IMR-90 (cell line): ENCODE measurements at regions not wholly inside any gene's neighbourhood (a gene's known extent, or its start where the extent isn't known, plus 50 kb on each side); places are given as distances from the start of the nearest gene placed in this dataset.

Experiments
- ATAC-seq: fragments of 200-7000 bp; cut with Tn5 transposase; 2 replicates; pipeline ENCODE4 v1.9.1; 2020; ENCODE audit warnings: low read depth, mild to moderate bottlenecking, moderate library complexity
- BruUV-seq: library from RNA; stranded (reverse); fragments of 400-500 nt; replicated peaks from 2 replicates; lab custom pipeline; 2021; lab: Mats Ljungman, UMichigan
- CTCF ChIA-PET: fragments of 300-600 bp; formaldehyde crosslinking; extraction: SDS; loops from one replicate; lab custom pipeline; 2021; ENCODE audit warnings: antibody characterized with exemption; lab: Yijun Ruan, JAX
- POLR2A ChIA-PET: fragments of 300-600 bp; sonication (Branson Sonifier 250); formaldehyde crosslinking; loops from one replicate; lab custom pipeline; 2022; ENCODE audit warnings: antibody characterized with exemption; ENCODE audit not compliant: unreplicated experiment; lab: Charles Lee
- DNase-seq: peaks from one replicate; pipeline ENCODE4 v3.0.0; 2013
- H2AFZ ChIP-seq: replicated peaks from 2 replicates; pipeline ENCODE3; 2013; ENCODE audit warnings: low read length, mild to moderate bottlenecking; ENCODE audit not compliant: poor library complexity
- H2AK5ac ChIP-seq: 2 replicates; pipeline ENCODE4 v1.6.1; 2013; ENCODE audit warnings: low read depth, low read length, inconsistent platforms
- H2AK9ac ChIP-seq: replicated peaks from 2 replicates; pipeline ENCODE3; 2013; ENCODE audit warnings: mild to moderate bottlenecking, low read depth, low read length, moderate library complexity; ENCODE audit not compliant: poor library complexity
- H2BK120ac ChIP-seq: 2 replicates; pipeline ENCODE4 v1.6.1; 2013; ENCODE audit warnings: low read depth, low read length, inconsistent platforms
- H2BK15ac ChIP-seq: 3 replicates; pipeline ENCODE4 v1.6.1; 2013; ENCODE audit warnings: low read depth, low read length, inconsistent platforms
- H2BK20ac ChIP-seq: 2 replicates; pipeline ENCODE4 v1.6.1; 2013; ENCODE audit warnings: low read depth, mild to moderate bottlenecking, inconsistent platforms, low read length, moderate library complexity
- H2BK5ac ChIP-seq: 2 replicates; pipeline ENCODE4 v1.6.1; 2013; ENCODE audit warnings: mild to moderate bottlenecking, low read depth, low read length, inconsistent platforms; ENCODE audit not compliant: poor library complexity, severe bottlenecking
- H3K14ac ChIP-seq: replicated peaks from 2 replicates; pipeline ENCODE4 v1.6.1; 2013; ENCODE audit warnings: low read depth, low read length, inconsistent platforms
- H3K18ac ChIP-seq: 2 replicates; pipeline ENCODE4 v1.6.1; 2013; ENCODE audit warnings: low read depth, low read length, control low read depth
- H3K23ac ChIP-seq: 2 replicates; pipeline ENCODE4 v1.6.1; 2013; ENCODE audit warnings: low read depth, low read length, inconsistent platforms
- H3K27ac ChIP-seq: 2 replicates; pipeline ENCODE4 v1.5.1; 2013; ENCODE audit warnings: mild to moderate bottlenecking, control low read depth, low read length; ENCODE audit not compliant: insufficient read depth
- H3K27me3 ChIP-seq: 2 replicates; pipeline ENCODE4 v1.6.1; 2013; ENCODE audit warnings: low read length; ENCODE audit not compliant: control insufficient read depth, insufficient read depth
- H3K36me3 ChIP-seq: 2 replicates; pipeline ENCODE4 v1.6.1; 2013; ENCODE audit warnings: low read length, mixed read lengths; ENCODE audit not compliant: control insufficient read depth, insufficient read depth
- H3K4ac ChIP-seq: 2 replicates; pipeline ENCODE4 v1.6.1; 2013; ENCODE audit warnings: low read depth, low read length, inconsistent platforms
- H3K4me1 ChIP-seq: 2 replicates; pipeline ENCODE4 v1.6.1; 2013; ENCODE audit warnings: low read length, mixed read lengths; ENCODE audit not compliant: control insufficient read depth, insufficient read depth
- H3K4me2 ChIP-seq: 2 replicates; pipeline ENCODE4 v1.6.1; 2013; ENCODE audit warnings: low read depth, mild to moderate bottlenecking, control low read depth, low read length, moderate library complexity
- H3K4me3 ChIP-seq: 2 replicates; pipeline ENCODE4 v1.5.1; 2013; ENCODE audit warnings: low read depth, mild to moderate bottlenecking, control low read depth, low read length, moderate library complexity; ENCODE audit not compliant: insufficient read depth
- H3K56ac ChIP-seq: 2 replicates; pipeline ENCODE4 v1.6.1; 2013; ENCODE audit warnings: low read length, inconsistent platforms; ENCODE audit not compliant: insufficient read depth; ENCODE audit errors: extremely low read depth
- H3K79me1 ChIP-seq, 2 experiments: 2 replicates each; pipeline ENCODE4 v1.6.1; 2013; ENCODE audit warnings: low read length in 2 of 2, inconsistent platforms in 1 of 2, low read depth in 1 of 2
- H3K9ac ChIP-seq: 2 replicates; pipeline ENCODE4 v1.6.1; 2013; ENCODE audit warnings: low read depth, low read length, control low read depth
- H3K9me1 ChIP-seq: 2 replicates; pipeline ENCODE4 v1.6.1; 2013; ENCODE audit warnings: low read length, inconsistent platforms; ENCODE audit not compliant: insufficient read depth
- H3K9me3 ChIP-seq: 2 replicates; pipeline ENCODE4 v1.6.1; 2013; ENCODE audit warnings: low read length; ENCODE audit not compliant: control insufficient read depth, insufficient read depth
- H4K20me1 ChIP-seq: 2 replicates; pipeline ENCODE4 v1.6.1; 2013; ENCODE audit warnings: low read length, inconsistent platforms; ENCODE audit not compliant: insufficient read depth
- H4K5ac ChIP-seq: 2 replicates; pipeline ENCODE4 v1.6.1; 2013; ENCODE audit warnings: mild to moderate bottlenecking, low read depth, low read length, control low read depth
- H4K8ac ChIP-seq, 2 experiments: 2 replicates each; pipeline ENCODE4 v1.6.1; 2013; ENCODE audit warnings: low read depth in 2 of 2, low read length in 2 of 2, control low read depth in 1 of 2, inconsistent platforms in 1 of 2
- H4K91ac ChIP-seq: 2 replicates; pipeline ENCODE4 v1.6.1; 2013; ENCODE audit warnings: low read depth, low read length, inconsistent platforms; ENCODE audit not compliant: insufficient read depth
- CEBPB ChIP-seq: IDR thresholded peaks from 2 replicates; pipeline ENCODE4 v1.6.1; 2012; ENCODE audit warnings: low read depth, low read length, improper control_type of control experiment
- ELK1 ChIP-seq: fragments of 150-350 bp; IDR thresholded peaks from 2 replicates; pipeline ENCODE4 v1.6.1; 2016; ENCODE audit warnings: low read depth, mild to moderate bottlenecking, low read length, moderate library complexity, borderline replicate concordance
- MAFK ChIP-seq: IDR thresholded peaks from 2 replicates; pipeline ENCODE4 v1.6.1; 2012; ENCODE audit warnings: low read depth, low read length, improper control_type of control experiment
- RCOR1 ChIP-seq: IDR thresholded peaks from 2 replicates; pipeline ENCODE4 v1.6.1; 2012; ENCODE audit warnings: mild to moderate bottlenecking, low read length, improper control_type of control experiment; ENCODE audit not compliant: insufficient replicate concordance
- WGBS, 2 experiments: methylation state at CpG; one replicate each; pipeline versions ENCODE4 v1.1.5 to v1.1.7; 2013; ENCODE audit warnings: missing lambda C conversion rate in 2 of 2; ENCODE audit not compliant: insufficient read length in 1 of 2; ENCODE audit errors: extremely low coverage in 2 of 2; 5-methylcytosine and 5-hydroxymethylcytosine counted together
- dilution Hi-C: fragments of 300-500 bp; cut with HindIII; formaldehyde crosslinking; loops from one replicate; pipeline ENCODE4 v1.14.3; 2018; ENCODE audit warnings: low sequenced_read_pairs; ENCODE audit not compliant: unreplicated experiment
- in situ Hi-C: fragments of 300-500 bp; cut with MboI; formaldehyde crosslinking; loops from 3 replicates; pipeline ENCODE4 v1.14.3; 2019; ENCODE audit warnings: low sequenced_read_pairs, inconsistent platforms, mixed read lengths
- intact Hi-C: fragments of 100-400 bp; cut with micrococcal nuclease; formaldehyde crosslinking; loops from 2 replicates; pipeline ENCODE4 v1.10.0; 2022

DNA sequence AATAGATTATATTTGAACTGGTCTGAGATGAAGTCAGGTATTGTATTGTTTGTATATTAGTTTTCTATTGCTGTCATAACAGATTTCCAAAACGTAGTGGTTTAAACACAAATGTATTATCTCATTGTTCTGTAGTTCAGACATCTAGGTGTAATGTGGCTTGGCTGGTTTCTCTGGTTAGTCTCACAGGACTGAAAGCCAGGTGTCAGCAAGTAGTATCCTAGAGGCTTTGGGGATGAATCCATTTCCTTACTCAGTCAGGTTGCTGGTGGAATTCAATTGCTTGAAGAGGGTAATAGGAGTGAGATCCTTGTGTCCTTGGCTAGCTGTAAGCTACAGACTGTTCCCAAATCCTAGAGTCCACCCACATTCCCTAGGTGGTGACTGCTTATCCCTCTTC is 675.8 kb downstream of the NCAM2 start:
- no peak overlapping the region for H3K23ac ChIP-seq
- H2AK5ac ChIP-seq = no peak overlapping the region
- intact Hi-C loops = no loop called here
- no peak overlapping the region for H3K27ac ChIP-seq
- dilution Hi-C loops = no loop called here
- H4K20me1 ChIP-seq = no peaks in the 10 kb centered on the region
- no peak overlapping the region for H3K4ac ChIP-seq
- no peak for TF ChIP-seq CEBPB
- TF ChIP-seq MAFK = no peak
- no peak for TF ChIP-seq RCOR1
- no peak for TF ChIP-seq ELK1
- H4K91ac ChIP-seq = no peak overlapping the region
- no peak overlapping the region for H4K8ac ChIP-seq
- no peak overlapping the region for H2AFZ ChIP-seq
- no CpG with 5 or more reads among the region's 1 CpG for WGBS, 2 experiments
- no peak overlapping the region for H2BK5ac ChIP-seq
- DNase-seq = no peak
- no peak overlapping the region for H2AK9ac ChIP-seq
- H3K79me1 ChIP-seq = no peaks in the 10 kb centered on the region
- H3K36me3 ChIP-seq = no peaks in the 10 kb centered on the region
- no peak overlapping the region for H2BK20ac ChIP-seq
- ChIA-PET CTCF (no interaction called here), POLR2A (no interaction called here)
- no peak for ATAC-seq
- BruUV-seq = no TSS peak
- no peaks in the 10 kb centered on the region for H3K9me1 ChIP-seq
- H3K4me3 ChIP-seq = no peak overlapping the region
- H3K9me3 ChIP-seq = no peaks in the 10 kb centered on the region
- H3K14ac ChIP-seq = no peak overlapping the region
- no peaks in the 10 kb centered on the region for H3K4me1 ChIP-seq
- no peak overlapping the region for H4K5ac ChIP-seq
- no peak overlapping the region for H2BK120ac ChIP-seq
- H3K18ac ChIP-seq = no peak overlapping the region
- no peaks in the 10 kb centered on the region for H3K27me3 ChIP-seq
- no peak overlapping the region for H2BK15ac ChIP-seq
- no peak overlapping the region for H3K4me2 ChIP-seq
- H3K9ac ChIP-seq = no peak overlapping the region
- in situ Hi-C loops = no loop called here
- no peak overlapping the region for H3K56ac ChIP-seq
